GM18867 (cell line): ENCODE measurements at regions not wholly inside any gene's neighbourhood (a gene's known extent, or its start where the extent isn't known, plus 50 kb on each side); places are given as distances from the start of the nearest gene placed in this dataset.
"Not testable (repeated sequence)": the region's sequence is repeated elsewhere in the genome, so short reads cannot be mapped to it uniquely, and the experiment has no call there.

Experiments used
- ATAC-seq: cut with Tn5 transposase; IDR thresholded peaks from one replicate; pipeline ENCODE4 v1.9.1; 2021; ENCODE audit warnings: mild to moderate bottlenecking, moderate library complexity; ENCODE audit not compliant: unreplicated experiment

DNA sequence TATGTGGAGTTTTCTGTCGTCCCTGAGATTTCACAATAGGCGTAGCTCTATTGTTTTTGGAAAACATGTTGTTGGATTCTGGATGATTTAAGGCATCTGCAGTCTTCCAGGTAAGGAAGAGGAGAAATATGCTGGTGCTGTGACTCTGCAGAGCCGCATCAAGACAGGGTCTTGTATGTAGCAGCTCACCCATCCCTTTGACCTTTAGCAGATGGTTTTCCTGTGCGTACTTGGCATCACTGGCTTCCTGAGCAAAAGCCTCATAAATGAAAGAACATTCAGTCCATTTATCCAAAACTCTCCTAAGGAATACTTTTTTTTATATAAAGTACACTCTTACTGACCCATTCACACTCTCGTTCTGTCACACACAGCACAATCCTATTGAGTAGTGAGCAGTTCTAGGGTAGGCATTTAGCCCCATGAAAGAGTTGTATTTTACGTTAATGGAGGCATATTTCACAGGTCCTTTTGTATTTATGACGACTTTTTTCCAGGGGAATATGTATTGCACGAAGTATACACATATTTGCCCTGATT lies 443.9 kb downstream of the STK39 start:
- ATAC-seq: no peak

DNA sequence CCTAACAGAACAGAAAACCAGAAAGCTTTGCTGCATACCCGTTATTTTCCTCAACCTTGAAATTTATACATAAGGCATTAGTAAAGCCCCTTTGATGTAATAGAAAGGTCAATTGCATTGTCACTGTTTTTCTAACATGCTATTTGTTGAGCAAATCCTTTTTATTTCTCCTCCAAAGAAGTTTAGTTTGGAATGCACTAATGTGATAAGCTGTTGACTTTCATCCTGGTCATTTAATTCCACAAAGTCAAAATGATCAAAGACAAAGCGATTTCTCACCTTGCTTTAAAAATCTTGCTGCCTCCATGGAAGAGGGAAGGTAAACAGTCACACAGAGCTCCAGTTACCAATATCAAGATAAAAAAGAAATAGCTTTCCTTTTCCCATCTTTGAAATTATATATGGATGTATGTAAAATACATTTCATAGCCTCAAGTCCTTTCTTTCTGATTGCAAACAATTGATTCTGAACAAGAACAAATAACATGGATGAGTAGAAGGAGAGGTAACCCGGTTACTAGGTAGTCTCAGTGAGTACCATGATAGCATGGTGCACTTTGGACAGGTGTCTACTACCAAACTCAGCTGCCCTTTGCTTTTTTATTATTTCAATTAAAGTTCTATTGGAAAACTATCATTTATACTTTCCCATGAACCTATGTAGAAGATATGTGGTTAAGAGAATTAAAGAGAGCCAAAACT lies 452.7 kb downstream of the STK39 start:
- no peak for ATAC-seq

DNA sequence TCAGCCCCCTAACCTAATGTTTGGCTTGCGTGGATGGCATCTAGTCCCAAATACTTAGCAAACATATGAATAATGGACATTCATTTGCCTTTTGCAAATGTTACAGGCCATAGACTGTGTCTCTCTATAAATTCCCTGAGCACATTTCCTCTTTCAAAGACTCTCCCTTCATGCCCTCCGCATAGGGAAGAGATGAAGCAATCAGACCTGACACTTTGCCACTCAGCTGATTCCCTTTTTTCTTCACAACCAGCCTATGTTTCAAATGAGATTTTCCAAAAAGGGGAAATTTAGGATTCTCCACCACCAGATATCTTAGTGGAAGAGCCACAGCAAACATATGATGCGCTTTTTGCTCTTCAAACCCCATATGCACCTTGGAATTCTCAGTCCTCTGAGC lies 453.7 kb downstream of the STK39 start:
- ATAC-seq: no peak

DNA sequence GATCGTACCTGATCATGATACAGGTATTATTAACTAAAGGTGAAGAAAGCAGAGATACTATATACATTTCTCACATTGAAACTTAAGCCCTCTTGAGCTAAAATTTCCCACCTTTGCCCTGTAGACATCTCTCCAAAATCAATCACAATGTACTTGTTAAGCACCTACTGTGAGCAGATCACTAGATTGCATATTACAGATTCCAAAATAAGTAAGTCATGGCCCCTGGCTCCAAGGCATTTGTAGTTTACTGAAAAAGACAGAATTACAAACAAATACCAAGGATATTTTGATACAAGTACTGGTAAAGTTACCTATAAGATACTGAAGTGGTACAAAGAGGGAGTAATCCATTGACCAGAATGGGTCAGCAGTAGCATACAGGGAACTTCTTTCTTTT lies 455.3 kb downstream of the STK39 start:
- no peak for ATAC-seq

DNA sequence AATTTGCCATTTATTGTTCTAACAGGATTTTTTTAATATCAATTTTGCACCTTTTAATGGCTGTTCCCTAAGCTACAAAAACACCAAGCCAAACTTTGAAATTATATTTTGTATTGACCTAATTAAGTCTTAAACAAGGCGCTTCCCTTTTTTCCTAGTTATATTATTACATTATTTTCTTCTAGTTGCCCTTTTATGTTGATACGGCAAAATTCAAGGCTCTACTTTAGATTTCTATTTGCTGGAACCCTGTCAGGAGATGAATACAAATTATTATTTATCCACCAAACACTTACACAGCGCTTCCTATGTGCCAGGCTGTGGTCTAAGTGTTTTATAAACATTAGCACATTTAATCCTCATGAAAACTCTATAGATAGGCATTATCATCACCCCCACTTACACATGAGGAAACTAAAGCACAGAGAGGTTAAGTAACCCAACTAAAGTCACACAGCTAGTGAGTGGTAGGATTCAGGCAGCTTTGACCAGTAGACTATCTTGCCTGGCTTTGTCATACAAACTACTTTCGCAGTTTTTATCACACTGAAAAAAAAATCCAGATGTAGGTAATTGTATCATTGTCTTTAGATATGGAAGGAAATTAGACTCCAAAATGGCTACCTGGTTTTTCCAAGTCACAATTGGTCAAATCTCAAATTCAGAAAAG lies 456.5 kb downstream of the STK39 start:
- no peak for ATAC-seq

DNA sequence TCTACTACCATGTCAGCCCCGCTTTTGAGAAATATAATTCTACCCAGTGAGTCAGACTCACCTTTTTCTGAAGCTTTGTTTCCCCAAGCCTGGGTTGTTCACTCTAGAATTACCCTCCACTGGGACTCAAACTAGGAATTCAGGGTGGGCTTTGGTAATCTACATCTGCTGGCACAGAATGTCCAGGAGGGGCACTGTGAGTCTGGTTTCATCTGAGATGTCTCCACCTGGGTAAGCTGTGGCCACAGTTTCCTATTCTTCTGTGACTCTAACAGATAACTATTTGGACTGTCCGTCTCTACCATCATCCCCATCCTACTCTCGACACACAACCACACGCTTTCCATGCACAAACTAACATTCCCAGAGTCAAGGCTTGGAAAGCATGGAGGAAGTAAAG lies 457.2 kb downstream of the STK39 start:
- ATAC-seq: no peak

DNA sequence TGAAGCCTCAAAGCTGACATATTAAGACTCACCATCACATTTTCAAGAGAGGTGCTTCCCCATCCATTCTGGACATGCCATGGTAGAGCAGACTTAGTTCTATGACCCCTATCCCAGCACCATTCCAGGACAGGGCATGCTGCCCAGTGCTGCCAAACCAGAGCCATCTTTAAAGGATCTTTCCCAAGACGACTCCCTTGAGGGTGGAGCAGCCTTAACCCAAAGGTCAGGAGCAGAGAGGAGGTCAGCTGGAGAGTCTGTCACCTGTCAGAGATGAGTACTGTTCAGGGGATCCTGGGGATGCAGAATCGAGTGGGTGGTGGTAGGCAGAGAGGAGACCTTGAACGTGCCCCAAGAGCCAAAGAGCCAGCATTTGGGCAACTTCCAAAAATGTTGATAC lies 459.8 kb downstream of the STK39 start:
- no peak for ATAC-seq

DNA sequence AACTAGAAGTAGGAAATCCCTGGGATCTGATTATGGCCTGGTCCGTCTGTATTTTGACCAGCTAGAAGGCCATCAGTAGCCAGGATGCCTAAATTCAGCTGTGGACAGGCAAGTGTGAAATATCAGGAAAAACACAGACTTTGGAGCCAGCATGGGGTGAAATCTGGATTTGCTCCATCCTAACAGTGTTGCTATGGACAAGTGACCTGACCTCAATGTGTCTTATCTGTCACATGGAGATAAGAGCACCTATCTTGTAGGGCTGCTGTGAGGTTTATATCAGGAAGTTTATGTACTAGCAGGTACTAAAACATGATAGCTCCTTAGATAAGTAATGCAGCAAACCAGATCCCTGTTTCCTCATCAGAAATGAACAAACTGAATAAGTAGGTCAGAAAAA lies 460.4 kb downstream of the STK39 start:
- ATAC-seq: no peak

DNA sequence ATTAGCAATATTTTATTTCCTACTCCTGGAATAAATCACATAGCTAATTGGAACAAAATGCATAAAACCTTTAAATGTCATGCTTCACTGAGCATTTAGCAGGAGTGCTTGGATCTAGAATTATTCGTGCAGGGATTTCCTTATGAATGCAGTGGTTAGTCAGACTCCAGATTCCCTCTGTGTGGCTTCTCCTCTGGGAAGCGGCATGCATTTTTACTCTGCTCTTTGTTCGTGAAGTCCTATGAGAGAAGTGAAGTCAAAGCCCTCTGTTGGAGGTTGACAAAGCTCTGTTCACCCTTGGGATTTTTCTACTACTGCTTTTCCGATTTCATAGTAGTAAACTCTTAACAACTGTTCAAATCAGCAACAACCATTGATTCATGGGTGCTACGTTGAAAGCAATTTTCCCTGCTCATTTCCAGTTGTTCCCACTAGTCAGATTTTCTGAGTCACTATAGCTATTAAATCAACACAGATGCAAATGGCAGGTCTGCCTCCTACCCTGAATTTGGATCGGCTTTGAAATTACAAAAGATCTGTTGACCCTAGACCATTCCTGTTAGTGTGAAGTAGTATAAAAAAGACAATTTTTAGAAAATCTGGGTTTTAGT lies 461.7 kb downstream of the STK39 start:
- no peak for ATAC-seq

DNA sequence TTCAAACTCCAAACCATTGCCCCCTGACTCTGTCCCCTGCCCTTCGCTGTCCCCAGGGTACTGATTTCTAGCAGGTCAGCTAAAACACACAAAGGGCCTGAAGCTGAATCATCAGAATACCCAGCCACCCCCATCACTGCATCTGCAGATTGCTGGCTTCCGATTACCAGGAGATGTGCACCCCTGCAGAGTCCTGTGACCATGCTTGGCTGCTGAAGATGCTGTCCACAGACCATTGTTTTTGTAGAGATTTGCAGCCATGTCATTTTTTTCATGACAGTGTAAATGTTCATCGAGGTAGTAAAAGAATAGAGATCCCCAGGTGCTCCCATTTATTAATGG lies 463.3 kb downstream of the STK39 start:
- ATAC-seq: no peak

DNA sequence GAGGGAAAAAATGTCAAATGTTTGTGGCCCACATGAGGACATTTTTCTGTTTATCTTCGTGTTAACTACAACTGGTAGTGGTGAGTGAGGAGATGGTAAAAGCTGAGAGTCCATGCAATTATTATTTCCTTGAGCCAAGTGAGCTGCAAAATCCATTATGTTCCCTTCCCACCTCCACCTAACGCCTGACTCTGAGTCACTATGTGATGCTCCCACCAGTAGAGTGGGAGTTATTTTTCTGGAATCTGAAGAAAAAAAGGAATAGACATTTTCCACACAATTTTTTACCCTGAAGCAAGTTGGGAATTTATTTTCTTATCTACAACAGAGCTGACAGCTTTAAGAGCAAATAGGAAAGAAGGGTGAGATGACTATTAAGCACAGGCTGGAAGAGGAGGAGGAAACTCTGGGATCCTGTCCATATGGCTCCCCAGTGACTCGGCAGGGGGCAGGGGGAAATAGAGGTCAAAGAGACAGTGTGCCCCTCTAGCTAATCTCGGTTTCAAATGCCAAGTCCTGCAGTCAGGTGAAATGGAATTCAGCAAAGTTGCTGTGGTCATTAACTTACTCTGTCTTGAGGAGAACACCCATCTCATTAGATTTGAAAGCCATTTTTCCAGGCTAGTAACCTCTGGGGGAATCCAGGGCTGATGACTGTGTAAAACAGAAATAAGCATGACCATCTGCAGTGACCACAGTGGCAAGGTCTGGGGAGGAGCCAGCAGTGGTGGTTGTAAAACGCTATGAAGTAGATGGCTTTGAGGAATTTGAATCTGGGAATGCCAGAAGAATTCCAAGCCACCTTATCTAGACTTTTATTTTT lies 463.9 kb downstream of the STK39 start:
- ATAC-seq: no peak

DNA sequence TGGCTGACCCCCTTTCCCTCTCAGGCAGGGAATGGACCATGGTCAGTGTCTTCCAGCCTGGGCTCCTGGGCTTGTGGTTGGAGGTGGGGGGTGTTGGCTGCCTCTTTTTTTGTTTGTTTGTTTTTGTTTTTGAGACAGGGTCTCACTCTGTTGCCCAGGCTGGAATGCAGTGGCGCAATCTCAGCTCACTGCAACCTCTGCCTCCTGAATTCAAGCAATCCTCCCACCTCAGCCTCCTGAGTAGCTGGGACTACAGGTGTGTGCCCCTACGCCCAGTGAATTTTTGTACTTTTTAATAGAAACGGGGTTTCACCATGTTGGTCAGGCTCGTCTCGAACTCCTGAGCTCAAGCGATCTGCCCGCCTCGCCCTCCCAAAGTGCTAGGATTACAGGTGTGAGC lies 465.8 kb downstream of the STK39 start:
- ATAC-seq: not testable (repeated sequence)

DNA sequence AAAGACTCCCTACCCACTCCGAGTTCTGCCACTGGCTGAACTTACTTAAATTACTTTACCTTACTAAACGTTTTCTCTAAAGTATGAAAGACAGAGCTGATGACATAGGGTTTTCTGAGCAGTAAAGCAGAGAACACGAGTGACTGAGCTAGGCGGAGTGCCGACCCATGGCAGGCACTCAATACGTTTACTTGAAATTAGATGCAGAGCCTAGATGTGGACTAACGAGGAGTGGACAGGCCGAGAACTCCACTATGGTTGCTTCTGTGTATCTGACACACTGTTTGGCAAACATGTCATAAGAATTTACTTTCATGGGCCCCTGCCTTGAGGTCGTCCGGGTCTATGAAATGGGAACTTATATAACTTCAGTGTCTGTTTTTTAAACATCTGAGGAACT lies 471.0 kb downstream of the STK39 start:
- no peak for ATAC-seq

DNA sequence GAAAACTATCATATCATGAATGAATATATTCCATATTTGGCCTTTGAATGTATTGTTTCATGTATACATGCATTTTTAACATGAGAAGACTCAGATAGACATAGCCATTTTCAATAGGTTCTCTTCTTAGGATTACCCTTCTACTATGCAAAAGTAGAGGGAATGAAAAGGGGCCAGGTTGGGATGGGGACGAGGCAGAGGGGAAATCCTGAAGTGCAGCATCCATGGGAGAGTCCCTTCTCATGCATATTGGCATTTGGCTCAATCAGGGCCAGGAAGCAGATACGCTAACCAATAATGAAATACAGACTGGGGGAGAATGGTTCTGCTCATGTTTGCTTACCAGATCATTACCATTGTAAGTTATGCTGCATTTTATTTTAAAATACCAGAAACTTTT lies 475.8 kb downstream of the STK39 start:
- no peak for ATAC-seq

DNA sequence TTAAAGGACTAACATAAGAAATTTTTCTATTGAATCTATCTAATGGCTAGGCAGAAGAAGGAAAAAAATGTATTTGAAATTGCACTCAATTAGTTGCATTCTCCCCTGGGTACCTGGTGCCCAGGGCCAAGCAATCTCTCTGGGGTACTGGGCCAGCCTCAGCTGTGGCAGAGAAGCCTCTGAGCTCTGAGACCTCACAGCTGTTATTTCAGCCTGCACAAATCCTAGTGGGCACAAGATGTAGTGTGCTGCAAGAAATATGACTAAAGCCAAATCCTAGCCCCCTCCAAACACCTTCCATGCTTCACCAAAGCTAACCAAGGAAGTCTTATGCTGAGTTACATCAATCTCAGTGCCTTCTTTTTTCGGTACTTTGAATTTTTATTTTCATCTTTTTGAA lies 478.4 kb downstream of the STK39 start:
- no peak for ATAC-seq

DNA sequence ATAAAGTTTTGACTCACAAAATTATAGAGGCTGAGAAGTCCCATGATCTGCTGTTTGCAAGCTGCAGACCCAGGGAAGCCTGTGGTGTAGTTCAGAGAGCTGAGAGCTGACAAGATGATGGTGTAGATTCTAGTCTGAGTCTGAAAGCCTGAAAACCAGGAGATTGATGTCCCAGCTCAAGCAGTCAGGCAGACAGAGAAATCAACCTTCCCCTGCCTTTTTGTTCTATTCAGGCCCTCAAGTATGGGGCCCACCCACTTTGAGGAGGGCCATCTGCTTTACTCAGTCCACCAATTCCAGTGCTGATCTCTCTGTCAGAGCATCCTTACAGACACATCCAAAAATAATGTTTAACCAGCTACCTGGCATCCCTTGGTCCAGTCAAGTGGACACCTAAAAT lies 479.6 kb downstream of the STK39 start:
- no peak for ATAC-seq

DNA sequence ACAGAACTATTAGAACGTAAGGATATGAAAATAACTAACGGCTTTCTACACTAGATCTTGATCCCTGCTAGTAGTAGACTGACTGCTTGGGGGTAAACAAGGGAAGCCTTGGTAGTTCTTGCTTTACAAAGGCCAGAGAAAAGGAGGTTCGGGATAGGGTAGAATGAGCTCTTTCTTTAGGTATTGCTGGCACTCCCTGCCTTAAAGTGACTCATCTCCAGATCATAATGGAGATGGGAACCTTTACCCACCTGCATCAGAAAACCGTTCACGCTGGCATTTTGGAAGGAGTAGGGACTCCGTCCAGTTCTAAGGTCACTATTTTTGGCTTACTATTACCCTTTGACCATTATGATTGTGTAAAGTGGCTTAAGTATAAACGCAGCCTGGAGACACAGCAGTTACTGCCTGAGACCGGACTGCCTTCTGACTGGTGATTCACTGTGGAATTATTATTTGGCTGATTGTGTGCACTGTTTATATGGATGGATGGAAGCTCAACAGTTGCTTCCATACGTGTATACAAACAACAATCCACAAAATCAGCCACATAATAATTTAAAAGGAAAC lies 482.5 kb downstream of the STK39 start:
- no peak for ATAC-seq

DNA sequence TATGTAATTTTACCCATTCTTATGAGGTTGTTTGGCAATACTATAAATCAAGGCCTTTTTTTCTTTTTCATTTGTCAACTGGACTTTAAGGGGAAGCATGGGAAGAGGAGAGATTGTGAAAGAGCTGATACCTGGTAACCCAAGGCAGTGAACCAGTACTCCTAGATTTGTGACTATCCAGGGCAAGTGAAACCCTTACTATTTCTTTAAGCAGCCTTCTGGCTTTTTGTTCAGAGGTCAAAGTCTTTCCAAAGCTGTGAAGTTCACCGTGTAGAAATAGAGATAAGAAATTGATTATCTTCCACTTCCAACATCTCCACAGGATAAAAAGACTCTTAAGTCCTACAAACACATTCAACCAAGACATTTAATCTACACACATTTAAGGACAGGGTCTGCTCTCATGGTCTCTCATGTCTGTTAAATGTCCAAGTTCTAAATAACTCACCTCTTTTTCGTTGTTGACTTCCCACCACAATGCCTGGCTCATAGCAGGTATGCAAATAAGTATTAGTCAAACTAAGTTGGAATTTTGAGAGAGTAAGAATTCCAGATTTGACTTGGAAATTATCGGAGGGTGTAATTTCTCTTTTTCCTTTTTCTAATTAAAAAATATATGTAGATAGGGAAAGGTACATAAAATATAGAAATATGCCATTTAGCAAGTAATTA lies 485.8 kb downstream of the STK39 start:
- ATAC-seq: no peak

DNA sequence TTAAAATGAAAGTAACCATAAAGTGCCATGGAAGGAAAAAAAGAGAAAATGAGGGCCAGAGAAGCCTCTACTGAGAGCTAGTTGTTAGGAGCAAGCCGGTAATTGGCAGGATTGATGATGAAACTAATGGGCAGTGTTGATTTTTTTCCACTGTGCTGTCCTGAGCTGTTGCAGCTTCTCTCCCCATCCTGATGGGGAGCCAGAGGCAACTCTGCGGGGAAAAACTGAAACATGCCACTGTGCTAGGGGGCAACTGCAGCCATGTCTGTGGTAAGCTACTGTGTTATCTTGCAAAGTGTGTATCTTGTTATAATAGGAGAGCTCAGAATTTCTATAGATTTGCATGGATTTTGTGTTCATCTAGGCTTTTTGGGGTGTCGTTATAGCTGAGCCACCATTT lies 487.9 kb downstream of the STK39 start:
- ATAC-seq: no peak

DNA sequence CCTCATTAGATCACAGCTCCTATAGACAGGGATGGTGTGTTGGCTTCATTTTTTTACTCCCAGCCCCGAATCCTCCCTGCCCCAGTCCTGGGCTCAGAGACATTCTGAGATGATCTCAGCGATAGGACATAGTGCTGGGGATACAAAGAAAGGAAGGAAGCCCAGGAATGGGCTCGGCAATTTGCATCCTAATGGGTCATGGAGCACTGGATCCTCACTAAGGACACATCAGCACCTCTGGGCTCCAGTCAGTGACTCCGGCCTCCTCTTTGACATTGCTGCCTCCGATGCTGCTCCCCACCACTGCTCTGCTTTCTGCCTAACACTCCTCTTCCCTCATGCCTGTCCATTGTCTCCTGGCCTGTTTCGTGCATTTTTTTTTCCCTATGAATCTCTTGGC lies 489.1 kb downstream of the STK39 start:
- ATAC-seq: no peak

DNA sequence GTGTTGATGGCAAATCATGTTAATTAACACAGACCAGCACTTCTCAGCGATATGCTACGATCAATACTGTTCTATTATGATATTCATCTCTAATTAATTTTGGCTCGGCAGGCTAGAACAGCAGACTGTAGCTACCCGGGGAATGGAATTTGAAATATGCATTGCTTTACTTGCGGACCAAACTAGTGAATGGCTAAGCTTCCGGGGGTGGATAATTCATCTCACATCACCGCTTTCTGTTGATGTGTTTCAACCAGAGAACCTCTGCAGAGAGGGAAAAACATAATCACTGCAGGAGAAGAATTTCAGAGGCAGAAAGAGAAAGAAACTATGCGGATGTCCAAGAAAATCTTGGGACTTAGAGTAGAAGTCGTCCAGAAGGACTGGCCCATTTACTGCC lies 490.9 kb downstream of the STK39 start:
- no peak for ATAC-seq
